ENCODE measurements at regions not wholly inside any gene's neighbourhood (a gene's known extent, or its start where the extent isn't known, plus 50 kb on each side); places are given as distances from the start of the nearest gene placed in this dataset.

- Mint-ChIP-seq H3K9me3 (peaks cover 1% of the 10 kb centered on the region), H3K4me1 (no peaks in the 10 kb centered on the region), H3K27ac (no peak overlapping the region), H3K4me3 (no peak overlapping the region), H3K27me3 (no peaks in the 10 kb centered on the region), H3K36me3 (ENCODE audit: low read depth) (no peaks in the 10 kb centered on the region)
- intact Hi-C loops (cut with micrococcal nuclease) = no loop called here
- ATAC-seq (ENCODE audit: low read depth) (no peak), DNase-seq (no peak)
- CTCF ChIA-PET = no interaction called here
- no peak for TF ChIP-seq CTCF (IDR thresholded peaks at IDR 0.05)
- POLR2A ChIA-PET = no interaction called here
Measured at GRCh38 chr12:113684908-113685782, 213.5 kb upstream of the LHX5 start.

GRCh38 chr12:113684053-113684907 lies 212.6 kb upstream of the LHX5 start:
- no peaks in the 10 kb centered on the region for H3K4me1 Mint-ChIP-seq
- H3K9me3 Mint-ChIP-seq = no peaks in the 10 kb centered on the region
- ChIA-PET CTCF (no interaction called here), POLR2A (no interaction called here)
- intact Hi-C loops (cut with micrococcal nuclease) = no loop called here
- no peak for DNase-seq
- no peaks in the 10 kb centered on the region for H3K36me3 Mint-ChIP-seq (ENCODE audit: low read depth)
- H3K27me3 Mint-ChIP-seq = no peaks in the 10 kb centered on the region
- no peak for TF ChIP-seq CTCF (IDR thresholded peaks at IDR 0.05)
- no peak overlapping the region for H3K27ac Mint-ChIP-seq
- no peak overlapping the region for H3K4me3 Mint-ChIP-seq
- ATAC-seq (ENCODE audit: low read depth) = no peak

GRCh38 chr12:113683574-113683973 lies 211.9 kb upstream of the LHX5 start:
- ATAC-seq (ENCODE audit: low read depth) = no peak
- ChIA-PET POLR2A (no interaction called here), CTCF (no interaction called here)
- DNase-seq = no peak
- TF ChIP-seq CTCF (IDR thresholded peaks at IDR 0.05) = no peak
- H3K27me3 Mint-ChIP-seq = no peaks in the 10 kb centered on the region
- H3K36me3 Mint-ChIP-seq (ENCODE audit: low read depth) = no peaks in the 10 kb centered on the region
- H3K9me3 Mint-ChIP-seq = no peaks in the 10 kb centered on the region
- no peaks in the 10 kb centered on the region for H3K4me1 Mint-ChIP-seq
- no peak overlapping the region for H3K4me3 Mint-ChIP-seq
- intact Hi-C loops (cut with micrococcal nuclease) = no loop called here
- no peak overlapping the region for H3K27ac Mint-ChIP-seq

GRCh38 chr12:113680868-113681267 lies 209.2 kb upstream of the LHX5 start:
- ATAC-seq (ENCODE audit: low read depth) (no peak), DNase-seq (no peak)
- no peak for TF ChIP-seq CTCF (IDR thresholded peaks at IDR 0.05)
- POLR2A ChIA-PET = no interaction called here
- H3K4me1 Mint-ChIP-seq = no peaks in the 10 kb centered on the region
- no peaks in the 10 kb centered on the region for H3K36me3 Mint-ChIP-seq (ENCODE audit: low read depth)
- H3K4me3 Mint-ChIP-seq = no peak overlapping the region
- H3K27me3 Mint-ChIP-seq = peaks cover 10% of the 10 kb centered on the region
- no peaks in the 10 kb centered on the region for H3K9me3 Mint-ChIP-seq
- no peak overlapping the region for H3K27ac Mint-ChIP-seq
- CTCF ChIA-PET = no interaction called here
- intact Hi-C loops (cut with micrococcal nuclease) = no loop called here

Measured in activated B cell treated with CpG ODN at 0.5 μM for 24 hours (primary cell).